ENCODE measurements at regions not wholly inside any gene's neighbourhood (a gene's known extent, or its start where the extent isn't known, plus 50 kb on each side); places are given as distances from the start of the nearest gene placed in this dataset.
"Not testable (repeated sequence)": the region's sequence is repeated elsewhere in the genome, so short reads cannot be mapped to it uniquely, and the experiment has no call there.

- not testable (repeated sequence) for TF ChIP-seq CTCF (conservative IDR thresholded peaks at IDR 0.05); EZH2 (IDR thresholded peaks at IDR 0.05; ENCODE audit: low read depth)
Observed at GRCh38 chr18:10150576-10150975, 236.8 kb downstream of the VAPA start.
